ENCODE measurements at regions not wholly inside any gene's neighbourhood (a gene's known extent, or its start where the extent isn't known, plus 50 kb on each side); places are given as distances from the start of the nearest gene placed in this dataset.

DNA sequence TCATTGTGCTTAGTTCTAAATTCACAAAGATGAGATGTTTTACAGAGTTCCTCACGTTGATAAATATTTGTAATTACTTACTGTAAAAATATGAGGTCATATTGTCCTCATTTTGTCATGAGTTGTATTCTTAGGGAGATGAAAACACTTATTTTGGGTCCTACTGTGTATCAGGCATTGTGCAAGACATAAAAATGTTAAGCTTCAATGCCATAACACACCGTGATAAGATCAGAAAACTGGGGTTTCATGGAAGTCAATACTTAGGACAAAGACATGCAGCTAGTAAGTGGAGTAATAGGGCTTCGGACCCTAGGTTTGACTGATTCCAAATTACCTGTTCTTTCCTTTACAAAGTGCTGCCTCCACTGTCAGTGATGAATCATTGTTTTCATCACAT, 720.7 kb upstream of the ZP4 start:
- H3K9ac ChIP-seq (ENCODE audit: low read depth in 1 of 2, low read length in 2 of 2), result no peak overlapping the region
- no peak overlapping the region for H3K27ac ChIP-seq (ENCODE audit: low read depth in 1 of 2, low read length in 2 of 2)
- H3K36me3 ChIP-seq (ENCODE audit: control insufficient read depth in 4 of 4, insufficient read depth in 3 of 4, low read depth in 1 of 4, low read length in 3 of 4), result no peaks in the 10 kb centered on the region
- WGBS, result 65% methylated on average over 3 of the region's 3 CpGs
- H3K9me3 ChIP-seq (ENCODE audit: control insufficient read depth in 4 of 4, low read length in 3 of 4), result no peaks in the 10 kb centered on the region
- DNase-seq (ENCODE audit: low spot score), result no peak
- TF ChIP-seq HNF4G (IDR thresholded peaks at IDR 0.05) (no peak), SP1 (IDR thresholded peaks at IDR 0.05) (no peak), RAD21 (IDR thresholded peaks at IDR 0.05) (no peak), HNF4A (conservative IDR thresholded peaks at IDR 0.05) (no peak), TAF1 (conservative IDR thresholded peaks at IDR 0.05) (no peak), MAX (IDR thresholded peaks at IDR 0.05) (no peak), GABPA (IDR thresholded peaks at IDR 0.05 in 1 of 2, conservative IDR thresholded peaks at IDR 0.05 in 1 of 2) (no peak), EGR1 (IDR thresholded peaks at IDR 0.05; ENCODE audit: low read depth in 2 of 2) (no peak), NR2F2 (IDR thresholded peaks at IDR 0.05) (no peak), JUND (IDR thresholded peaks at IDR 0.05) (no peak), RXRA (IDR thresholded peaks at IDR 0.05) (no peak), FOXA2 (IDR thresholded peaks at IDR 0.05) (no peak), FOXA1 (IDR thresholded peaks at IDR 0.05) (no peak)
- TF ChIP-seq, protein P1, sequence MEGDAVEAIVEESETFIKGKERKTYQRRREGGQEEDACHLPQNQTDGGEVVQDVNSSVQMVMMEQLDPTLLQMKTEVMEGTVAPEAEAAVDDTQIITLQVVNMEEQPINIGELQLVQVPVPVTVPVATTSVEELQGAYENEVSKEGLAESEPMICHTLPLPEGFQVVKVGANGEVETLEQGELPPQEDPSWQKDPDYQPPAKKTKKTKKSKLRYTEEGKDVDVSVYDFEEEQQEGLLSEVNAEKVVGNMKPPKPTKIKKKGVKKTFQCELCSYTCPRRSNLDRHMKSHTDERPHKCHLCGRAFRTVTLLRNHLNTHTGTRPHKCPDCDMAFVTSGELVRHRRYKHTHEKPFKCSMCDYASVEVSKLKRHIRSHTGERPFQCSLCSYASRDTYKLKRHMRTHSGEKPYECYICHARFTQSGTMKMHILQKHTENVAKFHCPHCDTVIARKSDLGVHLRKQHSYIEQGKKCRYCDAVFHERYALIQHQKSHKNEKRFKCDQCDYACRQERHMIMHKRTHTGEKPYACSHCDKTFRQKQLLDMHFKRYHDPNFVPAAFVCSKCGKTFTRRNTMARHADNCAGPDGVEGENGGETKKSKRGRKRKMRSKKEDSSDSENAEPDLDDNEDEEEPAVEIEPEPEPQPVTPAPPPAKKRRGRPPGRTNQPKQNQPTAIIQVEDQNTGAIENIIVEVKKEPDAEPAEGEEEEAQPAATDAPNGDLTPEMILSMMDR (IDR thresholded peaks at IDR 0.05; ENCODE audit: low read depth, low read length, missing input control), result no peak
- TF ChIP-seq, protein P2, sequence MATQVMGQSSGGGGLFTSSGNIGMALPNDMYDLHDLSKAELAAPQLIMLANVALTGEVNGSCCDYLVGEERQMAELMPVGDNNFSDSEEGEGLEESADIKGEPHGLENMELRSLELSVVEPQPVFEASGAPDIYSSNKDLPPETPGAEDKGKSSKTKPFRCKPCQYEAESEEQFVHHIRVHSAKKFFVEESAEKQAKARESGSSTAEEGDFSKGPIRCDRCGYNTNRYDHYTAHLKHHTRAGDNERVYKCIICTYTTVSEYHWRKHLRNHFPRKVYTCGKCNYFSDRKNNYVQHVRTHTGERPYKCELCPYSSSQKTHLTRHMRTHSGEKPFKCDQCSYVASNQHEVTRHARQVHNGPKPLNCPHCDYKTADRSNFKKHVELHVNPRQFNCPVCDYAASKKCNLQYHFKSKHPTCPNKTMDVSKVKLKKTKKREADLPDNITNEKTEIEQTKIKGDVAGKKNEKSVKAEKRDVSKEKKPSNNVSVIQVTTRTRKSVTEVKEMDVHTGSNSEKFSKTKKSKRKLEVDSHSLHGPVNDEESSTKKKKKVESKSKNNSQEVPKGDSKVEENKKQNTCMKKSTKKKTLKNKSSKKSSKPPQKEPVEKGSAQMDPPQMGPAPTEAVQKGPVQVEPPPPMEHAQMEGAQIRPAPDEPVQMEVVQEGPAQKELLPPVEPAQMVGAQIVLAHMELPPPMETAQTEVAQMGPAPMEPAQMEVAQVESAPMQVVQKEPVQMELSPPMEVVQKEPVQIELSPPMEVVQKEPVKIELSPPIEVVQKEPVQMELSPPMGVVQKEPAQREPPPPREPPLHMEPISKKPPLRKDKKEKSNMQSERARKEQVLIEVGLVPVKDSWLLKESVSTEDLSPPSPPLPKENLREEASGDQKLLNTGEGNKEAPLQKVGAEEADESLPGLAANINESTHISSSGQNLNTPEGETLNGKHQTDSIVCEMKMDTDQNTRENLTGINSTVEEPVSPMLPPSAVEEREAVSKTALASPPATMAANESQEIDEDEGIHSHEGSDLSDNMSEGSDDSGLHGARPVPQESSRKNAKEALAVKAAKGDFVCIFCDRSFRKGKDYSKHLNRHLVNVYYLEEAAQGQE (IDR thresholded peaks at IDR 0.05), result no peak
- TF ChIP-seq, protein P3, sequence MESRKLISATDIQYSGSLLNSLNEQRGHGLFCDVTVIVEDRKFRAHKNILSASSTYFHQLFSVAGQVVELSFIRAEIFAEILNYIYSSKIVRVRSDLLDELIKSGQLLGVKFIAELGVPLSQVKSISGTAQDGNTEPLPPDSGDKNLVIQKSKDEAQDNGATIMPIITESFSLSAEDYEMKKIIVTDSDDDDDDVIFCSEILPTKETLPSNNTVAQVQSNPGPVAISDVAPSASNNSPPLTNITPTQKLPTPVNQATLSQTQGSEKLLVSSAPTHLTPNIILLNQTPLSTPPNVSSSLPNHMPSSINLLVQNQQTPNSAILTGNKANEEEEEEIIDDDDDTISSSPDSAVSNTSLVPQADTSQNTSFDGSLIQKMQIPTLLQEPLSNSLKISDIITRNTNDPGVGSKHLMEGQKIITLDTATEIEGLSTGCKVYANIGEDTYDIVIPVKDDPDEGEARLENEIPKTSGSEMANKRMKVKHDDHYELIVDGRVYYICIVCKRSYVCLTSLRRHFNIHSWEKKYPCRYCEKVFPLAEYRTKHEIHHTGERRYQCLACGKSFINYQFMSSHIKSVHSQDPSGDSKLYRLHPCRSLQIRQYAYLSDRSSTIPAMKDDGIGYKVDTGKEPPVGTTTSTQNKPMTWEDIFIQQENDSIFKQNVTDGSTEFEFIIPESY (IDR thresholded peaks at IDR 0.05), result no peak
- no peaks in the 10 kb centered on the region for H3K4me1 ChIP-seq (ENCODE audit: control insufficient read depth in 4 of 4, insufficient read depth in 4 of 4, low read length in 3 of 4)
- H3K4me3 ChIP-seq (ENCODE audit: low read depth in 1 of 3, low read length in 3 of 3), result no peak overlapping the region
- H3K27me3 ChIP-seq (ENCODE audit: control insufficient read depth in 4 of 4, insufficient read depth in 4 of 4, low read length in 3 of 4), result no peaks in the 10 kb centered on the region

GRCh38 chr1:238608144-238608543, 717.4 kb upstream of the ZP4 start:
- no peak overlapping the region for H3K4me3 ChIP-seq (ENCODE audit: low read depth in 1 of 3, low read length in 3 of 3)
- no peaks in the 10 kb centered on the region for H3K27me3 ChIP-seq (ENCODE audit: control insufficient read depth in 4 of 4, insufficient read depth in 4 of 4, low read length in 3 of 4)
- no peaks in the 10 kb centered on the region for H3K4me1 ChIP-seq (ENCODE audit: control insufficient read depth in 4 of 4, insufficient read depth in 4 of 4, low read length in 3 of 4)
- DNase-seq (ENCODE audit: low spot score), result no peak
- 59% methylated on average over 5 of the region's 5 CpGs for WGBS
- no peaks in the 10 kb centered on the region for H3K36me3 ChIP-seq (ENCODE audit: control insufficient read depth in 4 of 4, insufficient read depth in 3 of 4, low read depth in 1 of 4, low read length in 3 of 4)
- no peak overlapping the region for H3K9ac ChIP-seq (ENCODE audit: low read depth in 1 of 2, low read length in 2 of 2)
- H3K9me3 ChIP-seq (ENCODE audit: control insufficient read depth in 4 of 4, low read length in 3 of 4), result no peaks in the 10 kb centered on the region
- H3K27ac ChIP-seq (ENCODE audit: low read depth in 1 of 2, low read length in 2 of 2), result no peak overlapping the region
- TF ChIP-seq SP1 (IDR thresholded peaks at IDR 0.05) (no peak), HNF4A (conservative IDR thresholded peaks at IDR 0.05) (no peak), JUND (IDR thresholded peaks at IDR 0.05) (no peak), EGR1 (IDR thresholded peaks at IDR 0.05; ENCODE audit: low read depth in 2 of 2) (no peak), ATF3 (IDR thresholded peaks at IDR 0.05) (no peak), NR2F2 (IDR thresholded peaks at IDR 0.05) (no peak), GABPA (IDR thresholded peaks at IDR 0.05 in 1 of 2, conservative IDR thresholded peaks at IDR 0.05 in 1 of 2) (no peak), RAD21 (IDR thresholded peaks at IDR 0.05) (no peak), FOXA1 (IDR thresholded peaks at IDR 0.05) (no peak), MAX (IDR thresholded peaks at IDR 0.05) (no peak), FOXA2 (IDR thresholded peaks at IDR 0.05) (no peak)
- TF ChIP-seq, protein P1 (IDR thresholded peaks at IDR 0.05; ENCODE audit: low read depth, low read length, missing input control), result no peak
- TF ChIP-seq, protein P3 (IDR thresholded peaks at IDR 0.05), result no peak
